T-cell (primary cell): ENCODE measurements at regions not wholly inside any gene's neighbourhood (a gene's known extent, or its start where the extent isn't known, plus 50 kb on each side); places are given as distances from the start of the nearest gene placed in this dataset.

Source experiments
- ATAC-seq, 4 experiments: fragments of 200-7000 bp in 3 of 4; fragments of 150-1000 bp in 1 of 4; cut with Tn5 transposase; replicated peaks in 1 of 4; 1 replicate in 3 of 4; 2 replicates in 1 of 4; pipeline ENCODE4 v1.10.0; 2021; ENCODE audit warnings: moderate library complexity in 3 of 4, mild to moderate bottlenecking in 2 of 4, moderate number of reproducible peaks in 1 of 4
- CTCF ChIA-PET, 2 donors: fragments of 300-600 bp; sonication (Branson Sonifier 250); formaldehyde crosslinking; loops; one replicate each; lab custom pipeline; 2022; ENCODE audit warnings: antibody characterized with exemption in 2 of 2; lab: Charles Lee
- POLR2A ChIA-PET, 2 donors: fragments of 300-600 bp; sonication (Branson Sonifier 250); formaldehyde crosslinking; loops; one replicate each; lab custom pipeline; 2022; ENCODE audit warnings: antibody characterized with exemption in 2 of 2; lab: Charles Lee
- DNase-seq, 35 experiments: peaks; one replicate each; pipeline versions ENCODE4 v3.0.0 to v3.0.0-alpha.2; 2013 to 2023
- H3K27ac ChIP-seq: one replicate; pipeline ENCODE4 v1.5.1; 2013; ENCODE audit warnings: low read length
- H3K27me3 ChIP-seq, 2 experiments: replicated peaks in 1 of 2; 1 replicate in 1 of 2; 2 replicates in 1 of 2; pipeline versions ENCODE4 v1.6.1 to v1.7.0; 2013; ENCODE audit warnings: low read length in 1 of 2, mixed read lengths in 1 of 2; ENCODE audit not compliant: control insufficient read depth in 2 of 2, insufficient read depth in 2 of 2; ENCODE audit errors: extremely low read depth in 1 of 2
- H3K36me3 ChIP-seq, 2 donors: 1 replicate in 1 of 2; 2 replicates in 1 of 2; pipeline versions ENCODE4 v1.6.1 to v1.7.0; 2013; ENCODE audit warnings: low read length in 1 of 2; ENCODE audit not compliant: control insufficient read depth in 2 of 2, insufficient read depth in 1 of 2; ENCODE audit errors: extremely low read depth in 1 of 2
- H3K4me1 ChIP-seq, 2 experiments: 1 replicate in 1 of 2; 2 replicates in 1 of 2; pipeline versions ENCODE4 v1.6.1 to v1.7.0; 2013; ENCODE audit warnings: low read length in 2 of 2, mixed read lengths in 1 of 2; ENCODE audit not compliant: insufficient read depth in 2 of 2, control insufficient read depth in 1 of 2; ENCODE audit errors: extremely low read depth in 1 of 2
- H3K4me3 ChIP-seq, 2 donors: 1 replicate in 1 of 2; 2 replicates in 1 of 2; pipeline versions ENCODE4 v1.5.1 to v1.7.0; 2013; ENCODE audit warnings: mild to moderate bottlenecking in 2 of 2, low read length in 1 of 2, moderate library complexity in 1 of 2; ENCODE audit not compliant: control insufficient read depth in 1 of 2; ENCODE audit errors: extremely low read depth in 1 of 2
- H3K9me3 ChIP-seq: 2 replicates; pipeline ENCODE4 v1.7.0; 2013
- H3K27ac Mint-ChIP-seq, 2 donors: one replicate each; pipeline ENCODE4 v1.8.0; 2020 to 2021; ENCODE audit warnings: mild to moderate bottlenecking in 2 of 2, mixed read lengths in 2 of 2
- H3K27me3 Mint-ChIP-seq, 2 donors: one replicate each; pipeline ENCODE4 v1.8.0; 2021 to 2022; ENCODE audit warnings: mixed read lengths in 2 of 2
- H3K36me3 Mint-ChIP-seq: one replicate; pipeline ENCODE4 v1.8.0; 2021; ENCODE audit warnings: mixed read lengths
- H3K4me1 Mint-ChIP-seq, 3 donors: one replicate each; pipeline ENCODE4 v1.8.0; 2020 to 2022; ENCODE audit warnings: mixed read lengths in 3 of 3, mild to moderate bottlenecking in 1 of 3
- H3K4me3 Mint-ChIP-seq, 3 donors: one replicate each; pipeline ENCODE4 v1.8.0; 2020 to 2022; ENCODE audit warnings: mild to moderate bottlenecking in 3 of 3, mixed read lengths in 3 of 3, moderate library complexity in 3 of 3
- H3K9me3 Mint-ChIP-seq, 3 donors: one replicate each; pipeline ENCODE4 v1.8.0; 2020 to 2022; ENCODE audit warnings: mixed read lengths in 3 of 3
- WGBS: methylation state at CpG from one replicate; pipeline ENCODE4 v1.1.5; 2013; ENCODE audit warnings: missing lambda C conversion rate; ENCODE audit not compliant: insufficient coverage; 5-methylcytosine and 5-hydroxymethylcytosine counted together

DNA sequence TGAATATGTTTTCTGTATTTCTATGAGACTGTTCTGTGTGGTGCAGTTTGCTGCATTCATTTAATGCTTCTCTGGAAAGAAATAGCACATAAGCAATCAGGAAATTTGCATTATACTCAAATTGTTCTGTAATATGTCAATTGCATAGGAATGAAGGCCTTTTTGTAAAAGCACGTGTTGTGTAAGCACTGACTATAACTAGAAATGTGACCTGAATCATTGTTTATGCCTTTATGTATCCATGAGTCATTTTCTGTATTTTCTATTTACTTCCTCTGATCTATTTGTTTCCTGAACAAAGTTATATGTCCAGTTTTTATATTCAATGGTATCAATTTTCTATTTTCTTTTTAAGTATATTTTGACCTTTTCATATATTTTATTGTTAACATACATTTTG is 1455.3 kb downstream of the GRIK2 start:
- Histone ChIP-seq H3K9me3 (no peaks in the 10 kb centered on the region), H3K36me3 (no peaks in the 10 kb centered on the region), H3K4me3 (no peak overlapping the region), H3K4me1 (no peaks in the 10 kb centered on the region), H3K27ac (no peak overlapping the region), H3K27me3 (no peaks in the 10 kb centered on the region)
- ATAC-seq, result no peak
- Mint-ChIP-seq H3K36me3 (no peaks in the 10 kb centered on the region), H3K4me1 (peaks cover 0 to 3% (median 1%) of the 10 kb centered on the region in 3 donors), H3K4me3 (no peak overlapping the region), H3K27ac (no peak overlapping the region), H3K27me3 (no peaks in the 10 kb centered on the region), H3K9me3 (peaks cover 5 to 6% (median 5%) of the 10 kb centered on the region in 3 donors)
- no peak for DNase-seq
- POLR2A ChIA-PET, result no interaction called here
- no CpG with 5 or more reads among the region's 1 CpG for WGBS
- CTCF ChIA-PET, result no interaction called here

DNA sequence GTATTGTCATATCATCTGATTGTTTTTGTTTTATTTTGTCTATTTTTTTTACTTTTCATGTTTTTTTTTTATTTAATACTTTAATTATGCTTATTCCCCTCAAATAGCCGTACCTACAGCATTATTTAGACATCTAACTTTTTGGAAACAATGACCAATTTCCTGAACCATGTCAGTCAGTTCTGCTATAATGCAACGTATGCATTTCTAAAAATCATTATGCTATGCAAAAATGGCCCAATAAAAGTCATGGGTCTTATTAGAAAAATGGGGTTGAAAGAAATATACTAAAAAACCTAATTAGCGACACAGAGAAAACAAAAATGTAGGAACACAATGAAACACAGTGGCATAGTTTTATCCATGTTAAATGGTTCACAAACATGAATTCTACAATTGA is 1454.7 kb downstream of the GRIK2 start:
- Mint-ChIP-seq H3K36me3 (no peaks in the 10 kb centered on the region), H3K27me3 (no peaks in the 10 kb centered on the region), H3K4me3 (no peak overlapping the region), H3K9me3 (peaks cover 5 to 9% (median 8%) of the 10 kb centered on the region in 3 donors), H3K27ac (no peak overlapping the region), H3K4me1 (peaks cover 0 to 3% (median 1%) of the 10 kb centered on the region in 3 donors)
- no peak for ATAC-seq
- Histone ChIP-seq H3K27me3 (no peaks in the 10 kb centered on the region), H3K36me3 (no peaks in the 10 kb centered on the region), H3K27ac (no peak overlapping the region), H3K9me3 (no peaks in the 10 kb centered on the region), H3K4me3 (no peak overlapping the region), H3K4me1 (no peaks in the 10 kb centered on the region)
- no peak for DNase-seq
- CTCF ChIA-PET, result no interaction called here
- POLR2A ChIA-PET, result no interaction called here
- no CpG with 5 or more reads among the region's 3 CpGs for WGBS

DNA sequence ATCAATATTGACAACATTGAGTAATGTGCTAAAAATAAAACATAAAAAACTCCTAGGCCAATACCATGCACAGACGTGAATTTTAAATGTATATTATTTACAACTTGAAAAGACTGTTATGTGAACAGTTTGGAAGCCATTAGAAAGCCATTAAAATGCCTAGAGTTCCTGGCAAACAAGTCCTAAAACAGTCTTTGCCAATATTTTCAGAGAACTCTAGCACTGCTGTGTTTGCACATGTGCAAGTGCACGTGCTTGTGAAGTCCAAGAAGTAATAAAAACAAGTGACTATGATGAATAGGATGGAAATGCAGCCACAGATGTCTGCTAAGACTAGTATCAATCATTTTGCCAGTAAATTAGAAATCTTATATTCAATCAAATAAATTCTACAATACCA is 1447.6 kb downstream of the GRIK2 start:
- Mint-ChIP-seq H3K27me3 (no peaks in the 10 kb centered on the region), H3K36me3 (no peaks in the 10 kb centered on the region), H3K4me1 (no peaks in the 10 kb centered on the region), H3K27ac (no peak overlapping the region), H3K9me3 (peaks cover 2 to 12% (median 9%) of the 10 kb centered on the region in 3 donors), H3K4me3 (no peak overlapping the region)
- POLR2A ChIA-PET, result no interaction called here
- Histone ChIP-seq H3K4me1 (no peaks in the 10 kb centered on the region), H3K27ac (no peak overlapping the region), H3K9me3 (no peaks in the 10 kb centered on the region), H3K27me3 (no peaks in the 10 kb centered on the region), H3K4me3 (no peak overlapping the region), H3K36me3 (no peaks in the 10 kb centered on the region)
- CTCF ChIA-PET, result no interaction called here
- no peak for ATAC-seq
- no peak for DNase-seq
- no CpG with 5 or more reads among the region's 2 CpGs for WGBS

DNA sequence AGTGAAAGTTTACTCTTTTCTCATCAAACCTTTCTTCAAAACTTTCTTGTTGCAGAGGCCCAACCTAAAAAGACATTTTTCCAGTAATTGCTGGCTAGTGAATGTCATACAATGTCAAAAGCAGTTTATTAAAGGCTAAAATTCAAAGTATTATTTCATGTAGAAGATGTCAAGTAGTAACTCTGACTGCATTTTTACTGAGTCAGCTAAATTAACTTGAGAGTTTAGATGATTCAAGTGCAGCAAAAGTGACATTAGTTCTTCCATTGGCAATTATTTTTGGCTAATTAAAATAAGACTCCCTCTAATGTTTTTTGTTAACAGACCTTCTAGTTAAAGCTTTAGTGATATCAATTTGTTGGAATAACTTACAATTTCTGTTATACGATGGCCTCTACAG is 1438.5 kb downstream of the GRIK2 start:
- H3K36me3 Mint-ChIP-seq, result no peaks in the 10 kb centered on the region
- WGBS, result no CpG with 5 or more reads among the region's 1 CpG
- POLR2A ChIA-PET, result no interaction called here
- no peak overlapping the region for H3K27ac ChIP-seq
- no peaks in the 10 kb centered on the region for H3K27me3 Mint-ChIP-seq
- no peaks in the 10 kb centered on the region for H3K27me3 ChIP-seq
- peaks cover 11 to 15% (median 12%) of the 10 kb centered on the region in 3 donors for H3K9me3 Mint-ChIP-seq
- H3K9me3 ChIP-seq, result no peaks in the 10 kb centered on the region
- H3K4me3 ChIP-seq, result no peak overlapping the region
- ATAC-seq (no peak), DNase-seq (no peak)
- H3K36me3 ChIP-seq, result no peaks in the 10 kb centered on the region
- H3K4me3 Mint-ChIP-seq, result no peak overlapping the region
- no peak overlapping the region for H3K27ac Mint-ChIP-seq
- H3K4me1 ChIP-seq, result no peaks in the 10 kb centered on the region
- H3K4me1 Mint-ChIP-seq, result no peaks in the 10 kb centered on the region
- CTCF ChIA-PET, result no interaction called here

DNA sequence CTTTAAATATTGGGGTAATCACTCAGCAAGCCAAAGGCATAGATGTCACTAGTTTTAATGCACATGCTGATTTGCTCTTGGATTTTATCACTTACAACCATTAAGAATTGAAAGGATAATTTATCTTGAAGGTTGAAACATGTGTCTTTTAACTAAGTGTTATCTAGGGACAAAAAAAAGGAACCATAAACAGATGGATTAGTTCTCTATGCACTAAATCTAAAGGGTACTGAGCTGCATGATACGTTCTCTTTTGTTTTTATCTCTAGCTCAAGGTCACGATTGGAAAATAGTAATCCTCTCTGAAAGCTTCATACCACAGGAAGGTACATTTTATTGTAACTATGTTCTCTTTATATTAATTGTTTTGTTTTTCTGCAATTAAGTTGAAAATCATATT is 1426.6 kb downstream of the GRIK2 start:
- ChIA-PET POLR2A (no interaction called here), CTCF (no interaction called here)
- Histone ChIP-seq H3K4me1 (no peaks in the 10 kb centered on the region), H3K27ac (no peak overlapping the region), H3K4me3 (no peak overlapping the region), H3K36me3 (no peaks in the 10 kb centered on the region), H3K27me3 (no peaks in the 10 kb centered on the region), H3K9me3 (no peaks in the 10 kb centered on the region)
- no CpG with 5 or more reads among the region's 2 CpGs for WGBS
- no peak for ATAC-seq
- H3K36me3 Mint-ChIP-seq, result no peaks in the 10 kb centered on the region
- DNase-seq, result no peak
- H3K4me3 Mint-ChIP-seq, result no peak overlapping the region
- H3K9me3 Mint-ChIP-seq, result peaks cover 0 to 3% (median 0%) of the 10 kb centered on the region in 3 donors
- no peaks in the 10 kb centered on the region for H3K4me1 Mint-ChIP-seq
- H3K27ac Mint-ChIP-seq, result no peak overlapping the region
- no peaks in the 10 kb centered on the region for H3K27me3 Mint-ChIP-seq

DNA sequence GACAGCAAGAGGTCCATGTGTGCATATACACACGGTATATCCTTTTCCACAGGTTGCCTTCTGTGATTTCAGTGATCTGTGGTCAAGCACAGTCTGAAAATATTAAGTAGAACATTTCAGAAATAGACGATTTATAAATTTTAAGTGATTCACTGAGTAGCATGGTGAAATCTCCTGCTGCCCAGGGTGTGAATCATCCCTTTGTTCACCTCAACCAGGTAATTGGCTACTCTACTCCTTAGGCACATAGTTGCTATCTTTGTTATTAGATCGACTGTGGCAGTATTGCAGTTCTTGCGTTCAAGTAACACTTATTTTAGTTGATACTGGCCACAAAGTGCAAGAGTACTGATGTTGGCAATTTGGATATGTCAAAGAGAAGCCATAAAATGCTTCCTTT is 1421.7 kb downstream of the GRIK2 start:
- WGBS, result 73% methylated on average over 2 of the region's 4 CpGs
- no peak for DNase-seq
- ATAC-seq, result no peak
- ChIA-PET CTCF (no interaction called here), POLR2A (no interaction called here)
- H3K36me3 ChIP-seq, result no peaks in the 10 kb centered on the region
- H3K4me3 Mint-ChIP-seq, result no peak overlapping the region
- no peak overlapping the region for H3K27ac ChIP-seq
- H3K4me3 ChIP-seq, result no peak overlapping the region
- H3K27ac Mint-ChIP-seq, result no peak overlapping the region
- H3K4me1 Mint-ChIP-seq, result no peaks in the 10 kb centered on the region
- H3K27me3 ChIP-seq, result no peaks in the 10 kb centered on the region
- H3K36me3 Mint-ChIP-seq, result no peaks in the 10 kb centered on the region
- peaks cover 3 to 4% (median 4%) of the 10 kb centered on the region in 3 donors for H3K9me3 Mint-ChIP-seq
- no peaks in the 10 kb centered on the region for H3K9me3 ChIP-seq
- H3K4me1 ChIP-seq, result no peaks in the 10 kb centered on the region
- H3K27me3 Mint-ChIP-seq, result no peaks in the 10 kb centered on the region
